Endothelial cell of umbilical vein (primary cell): ENCODE measurements at regions not wholly inside any gene's neighbourhood (a gene's known extent, or its start where the extent isn't known, plus 50 kb on each side); places are given as distances from the start of the nearest gene placed in this dataset.

ENCODE experiments used
- BruUV-seq: library from RNA; stranded (reverse); fragments of 400-500 nt; replicated peaks from 2 replicates; lab custom pipeline; 2021; lab: Mats Ljungman, UMichigan
- CTCF ChIA-PET: fragments of 300-600, 350-600 bp; sonication (Branson Sonifier 250); formaldehyde crosslinking; loops from one replicate; lab custom pipeline; 2021; ENCODE audit warnings: antibody characterized with exemption, inconsistent platforms; lab: Charles Lee
- POLR2A ChIA-PET: fragments of 300-600, 350-600 bp; sonication (Branson Sonifier 250); formaldehyde crosslinking; loops from one replicate; lab custom pipeline; 2021; ENCODE audit warnings: antibody characterized with exemption, inconsistent platforms; lab: Charles Lee
- DNase-seq: peaks from one replicate; pipeline ENCODE4 v3.0.0-alpha.2; 2011; ENCODE audit warnings: low read depth, low spot score
- FAIRE-seq: peaks from 2 replicates; lab custom pipeline; 2011; peaks lifted over from hg19 to GRCh38; lab: Jason Lieb, UNC
- H2AFZ ChIP-seq: 2 replicates; pipeline ENCODE4 v1.6.0; 2012; ENCODE audit warnings: low read depth, low read length, control low read depth, inconsistent platforms
- H3K27ac ChIP-seq: 2 replicates; pipeline ENCODE4 v1.5.1; 2011; ENCODE audit warnings: low read depth, mild to moderate bottlenecking, control low read depth, low read length, moderate library complexity; ENCODE audit not compliant: insufficient read depth
- H3K27me3 ChIP-seq, 2 experiments: 2 replicates each; pipeline versions ENCODE4 v1.6.0 to v1.6.1; 2011; ENCODE audit warnings: low read length in 2 of 2, mixed read lengths in 1 of 2; ENCODE audit not compliant: control insufficient read depth in 2 of 2, insufficient read depth in 2 of 2
- H3K36me3 ChIP-seq, 2 experiments: 2 replicates in 1 of 2; 3 replicates in 1 of 2; pipeline ENCODE4 v1.5.1; 2011; ENCODE audit warnings: low read length in 2 of 2, mild to moderate bottlenecking in 1 of 2, moderate library complexity in 1 of 2; ENCODE audit not compliant: control insufficient read depth in 2 of 2, insufficient read depth in 2 of 2; ENCODE audit errors: extremely low read depth in 1 of 2
- H3K4me1 ChIP-seq: 3 replicates; pipeline ENCODE4 v1.5.1; 2011; ENCODE audit warnings: mild to moderate bottlenecking, low read length; ENCODE audit not compliant: control insufficient read depth, insufficient read depth; ENCODE audit errors: extremely low read depth
- H3K4me2 ChIP-seq: 2 replicates; pipeline ENCODE4 v1.6.1; 2011; ENCODE audit warnings: low read length, control low read depth, mixed read lengths; ENCODE audit not compliant: insufficient read depth
- H3K4me3 ChIP-seq, 3 experiments: fragments of 200-600 bp in 1 of 3; sonication (generic), shearing (Covaris generic) in 1 of 3; replicated peaks in 1 of 3; 2 replicates each; pipeline ENCODE4 v1.5.1; 2011 to 2016; ENCODE audit warnings: control low read depth in 3 of 3, low read length in 3 of 3, mild to moderate bottlenecking in 2 of 3, inconsistent platforms in 1 of 3, low read depth in 1 of 3, moderate library complexity in 1 of 3; ENCODE audit not compliant: insufficient read depth in 1 of 3
- H3K79me2 ChIP-seq: 2 replicates; pipeline ENCODE4 v1.6.0; 2012; ENCODE audit warnings: low read length, inconsistent platforms; ENCODE audit not compliant: control insufficient read depth, insufficient read depth
- H3K9ac ChIP-seq: replicated peaks from 2 replicates; pipeline ENCODE3; 2011; ENCODE audit warnings: low read length, control low read depth; ENCODE audit not compliant: insufficient read depth; ENCODE audit errors: extremely low read depth
- H3K9me1 ChIP-seq: replicated peaks from 3 replicates; pipeline ENCODE4 v1.6.0; 2011; ENCODE audit warnings: mild to moderate bottlenecking, low read length; ENCODE audit not compliant: control insufficient read depth, insufficient read depth; ENCODE audit errors: extremely low read depth
- H3K9me3 ChIP-seq: replicated peaks from 2 replicates; pipeline ENCODE4 v1.5.1; 2012; ENCODE audit warnings: low read length, inconsistent platforms; ENCODE audit not compliant: control insufficient read depth, insufficient read depth
- H4K20me1 ChIP-seq: replicated peaks from 2 replicates; pipeline ENCODE3; 2011; ENCODE audit warnings: mild to moderate bottlenecking, low read length; ENCODE audit not compliant: control insufficient read depth, insufficient read depth; ENCODE audit errors: extremely low read depth
- CTCF ChIP-seq, 2 donors: IDR thresholded peaks; 1 replicate in 1 of 2; 2 replicates in 1 of 2; pipeline ENCODE4 v1.5.1; 2011; ENCODE audit warnings: low read length in 2 of 2, mild to moderate bottlenecking in 2 of 2, moderate library complexity in 2 of 2, control low read depth in 1 of 2, inconsistent platforms in 1 of 2, low read depth in 1 of 2; ENCODE audit not compliant: insufficient read depth in 1 of 2; ENCODE audit errors: extremely low read depth in 1 of 2
- EZH2 ChIP-seq: IDR thresholded peaks from 2 replicates; pipeline ENCODE4 v1.6.1; 2012; ENCODE audit warnings: borderline replicate concordance, low read depth, mild to moderate bottlenecking, moderate library complexity, low read length, inconsistent platforms; ENCODE audit not compliant: severe bottlenecking
- FOS ChIP-seq: IDR thresholded peaks from 2 replicates; pipeline ENCODE4 v1.6.1; 2011; ENCODE audit warnings: mild to moderate bottlenecking, low read length, moderate library complexity, borderline replicate concordance; ENCODE audit not compliant: insufficient read depth
- GATA2 ChIP-seq: IDR thresholded peaks from 2 replicates; pipeline ENCODE4 v1.7.0; 2011; ENCODE audit warnings: low read depth, mild to moderate bottlenecking, moderate library complexity, mixed read lengths, low read length; ENCODE audit not compliant: insufficient read length, insufficient read depth
- JUN ChIP-seq: IDR thresholded peaks from 2 replicates; pipeline ENCODE4 v1.6.1; 2011; ENCODE audit warnings: borderline replicate concordance, low read depth; ENCODE audit not compliant: insufficient read length, insufficient read depth
- MAX ChIP-seq: IDR thresholded peaks from 2 replicates; pipeline ENCODE4 v1.6.1; 2011; ENCODE audit not compliant: insufficient read depth, insufficient read length
- MYC ChIP-seq: IDR thresholded peaks from one replicate; pipeline ENCODE4 v1.6.1; 2011; ENCODE audit warnings: mild to moderate bottlenecking, low read depth, low read length
- POLR2A ChIP-seq: IDR thresholded peaks from 2 replicates; pipeline ENCODE4 v1.6.1; 2012; ENCODE audit warnings: low read depth, mild to moderate bottlenecking, control low read depth, low read length
- POLR2AphosphoS5 ChIP-seq: IDR thresholded peaks from 2 replicates; pipeline ENCODE4 v1.6.1; 2012; ENCODE audit warnings: low read depth, mild to moderate bottlenecking, control low read depth, low read length, moderate library complexity; ENCODE audit not compliant: insufficient read depth
- dilution Hi-C: fragments of 300-500 bp; cut with MboI; formaldehyde crosslinking; loops from one replicate; pipeline ENCODE4 v1.15.0; 2019; ENCODE audit warnings: low sequenced_read_pairs; ENCODE audit not compliant: extremely low pct_ligation_motif_present
- intact Hi-C: fragments of 100-400 bp; cut with micrococcal nuclease; formaldehyde crosslinking; loops from one replicate; pipeline ENCODE4 v1.10.0; 2022

- Histone ChIP-seq H3K9me3 (no peaks in the 10 kb centered on the region), H3K36me3 (no peaks in the 10 kb centered on the region), H3K9me1 (no peaks in the 10 kb centered on the region), H3K4me3 (no peak overlapping the region), H3K9ac (no peak overlapping the region), H3K4me2 (no peak overlapping the region), H3K27ac (no peak overlapping the region), H3K79me2 (no peaks in the 10 kb centered on the region), H3K27me3 (no peaks in the 10 kb centered on the region), H3K4me1 (no peaks in the 10 kb centered on the region), H4K20me1 (no peaks in the 10 kb centered on the region), H2AFZ (no peak overlapping the region)
- ChIA-PET CTCF (no interaction called here), POLR2A (no interaction called here)
- DNase-seq (no peak), FAIRE-seq (no peak)
- no TSS peak for BruUV-seq
- dilution Hi-C loops: no loop called here
- TF ChIP-seq POLR2AphosphoS5 (no peak), MAX (no peak), CTCF (IDR thresholded peaks at IDR 0.05; ENCODE audit: extremely low read depth in 1 of 2, insufficient read depth in 1 of 2, low read depth in 1 of 2, low read length in 2 of 2) (no peak), FOS (no peak), POLR2A (no peak), EZH2 (no peak), MYC (no peak), JUN (no peak), GATA2 (no peak)
- intact Hi-C loops: loop anchor here (5.0 to 10.0 kb wide), 2 partner anchors 621 to 1893 kb away; partner anchors contain the start of gene HS3ST3B1
These were observed 339.6 kb downstream of the PMP22 start for GRCh38 chr17:14925498-14925897.
